HG03159 (cell line): ENCODE measurements at regions not wholly inside any gene's neighbourhood (a gene's known extent, or its start where the extent isn't known, plus 50 kb on each side); places are given as distances from the start of the nearest gene placed in this dataset.

ENCODE experiments used
- ATAC-seq: cut with Tn5 transposase; IDR thresholded peaks from one replicate; pipeline ENCODE4 v1.9.1; 2021; ENCODE audit warnings: mild to moderate bottlenecking, moderate library complexity; ENCODE audit not compliant: unreplicated experiment

- ATAC-seq, result no peak
Measured at GRCh38 chr5:45195026-45195425, 386.3 kb downstream of the MRPS30 start.
